NB4 (cell line): ENCODE measurements at regions not wholly inside any gene's neighbourhood (a gene's known extent, or its start where the extent isn't known, plus 50 kb on each side); places are given as distances from the start of the nearest gene placed in this dataset.
A peak's percentile ranks its signal among the peaks of the same experiment; 100 is the strongest.

Experiments used
- DNase-seq: peaks from one replicate; pipeline ENCODE4 v3.0.0; 2010; ENCODE audit warnings: low read depth
- H3K4me3 ChIP-seq: one replicate; pipeline ENCODE4 v1.5.1; 2011; ENCODE audit warnings: mild to moderate bottlenecking, low read depth, low read length, moderate library complexity
- MAX ChIP-seq: IDR thresholded peaks from 2 replicates; pipeline ENCODE4 v1.6.1; 2011; ENCODE audit warnings: low read depth, low read length
- MYC ChIP-seq: IDR thresholded peaks from 2 replicates; pipeline ENCODE4 v1.6.1; 2011; ENCODE audit warnings: low read depth, low read length
- POLR2A ChIP-seq: IDR thresholded peaks from 2 replicates; pipeline ENCODE4 v1.6.1; 2011; ENCODE audit warnings: mild to moderate bottlenecking; ENCODE audit not compliant: insufficient read length; ENCODE audit errors: extremely low read depth
- TF ChIP-seq, protein P1 (sequence below): IDR thresholded peaks from one replicate; pipeline ENCODE4 v1.5.1; 2012; ENCODE audit warnings: low read depth, low read length

DNA sequence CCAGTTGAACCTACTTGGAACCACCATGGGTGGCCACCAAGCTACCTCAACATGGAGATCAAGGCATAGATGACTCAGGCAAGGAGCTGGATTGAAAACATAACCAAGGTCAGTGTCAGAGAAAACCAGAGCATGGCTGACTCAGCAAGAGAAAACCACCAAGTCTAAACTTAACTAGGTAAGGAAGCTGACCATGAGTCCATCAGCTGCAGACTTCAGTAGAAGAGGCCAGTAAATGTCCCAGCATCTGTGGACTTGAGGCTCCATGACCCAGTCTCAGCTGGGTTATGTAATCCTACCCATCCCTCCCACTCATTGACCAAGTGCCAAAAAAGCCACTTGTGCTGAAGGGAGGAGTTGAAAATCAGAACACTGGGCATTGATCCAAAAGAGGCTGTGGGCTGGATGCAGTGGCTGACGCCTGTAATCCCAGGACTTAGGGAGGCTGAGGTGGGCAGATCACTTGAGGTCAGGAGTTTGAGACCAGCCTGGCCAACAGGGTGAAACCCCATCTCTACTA lies 93.7 kb upstream of the CBLN4 start:
- DNase-seq, result no peak
- no peak for TF ChIP-seq MYC
- TF ChIP-seq POLR2A, result no peak
- TF ChIP-seq, protein P1, sequence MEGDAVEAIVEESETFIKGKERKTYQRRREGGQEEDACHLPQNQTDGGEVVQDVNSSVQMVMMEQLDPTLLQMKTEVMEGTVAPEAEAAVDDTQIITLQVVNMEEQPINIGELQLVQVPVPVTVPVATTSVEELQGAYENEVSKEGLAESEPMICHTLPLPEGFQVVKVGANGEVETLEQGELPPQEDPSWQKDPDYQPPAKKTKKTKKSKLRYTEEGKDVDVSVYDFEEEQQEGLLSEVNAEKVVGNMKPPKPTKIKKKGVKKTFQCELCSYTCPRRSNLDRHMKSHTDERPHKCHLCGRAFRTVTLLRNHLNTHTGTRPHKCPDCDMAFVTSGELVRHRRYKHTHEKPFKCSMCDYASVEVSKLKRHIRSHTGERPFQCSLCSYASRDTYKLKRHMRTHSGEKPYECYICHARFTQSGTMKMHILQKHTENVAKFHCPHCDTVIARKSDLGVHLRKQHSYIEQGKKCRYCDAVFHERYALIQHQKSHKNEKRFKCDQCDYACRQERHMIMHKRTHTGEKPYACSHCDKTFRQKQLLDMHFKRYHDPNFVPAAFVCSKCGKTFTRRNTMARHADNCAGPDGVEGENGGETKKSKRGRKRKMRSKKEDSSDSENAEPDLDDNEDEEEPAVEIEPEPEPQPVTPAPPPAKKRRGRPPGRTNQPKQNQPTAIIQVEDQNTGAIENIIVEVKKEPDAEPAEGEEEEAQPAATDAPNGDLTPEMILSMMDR, result no peak
- no peak for TF ChIP-seq MAX
- no peak overlapping the region for H3K4me3 ChIP-seq

DNA sequence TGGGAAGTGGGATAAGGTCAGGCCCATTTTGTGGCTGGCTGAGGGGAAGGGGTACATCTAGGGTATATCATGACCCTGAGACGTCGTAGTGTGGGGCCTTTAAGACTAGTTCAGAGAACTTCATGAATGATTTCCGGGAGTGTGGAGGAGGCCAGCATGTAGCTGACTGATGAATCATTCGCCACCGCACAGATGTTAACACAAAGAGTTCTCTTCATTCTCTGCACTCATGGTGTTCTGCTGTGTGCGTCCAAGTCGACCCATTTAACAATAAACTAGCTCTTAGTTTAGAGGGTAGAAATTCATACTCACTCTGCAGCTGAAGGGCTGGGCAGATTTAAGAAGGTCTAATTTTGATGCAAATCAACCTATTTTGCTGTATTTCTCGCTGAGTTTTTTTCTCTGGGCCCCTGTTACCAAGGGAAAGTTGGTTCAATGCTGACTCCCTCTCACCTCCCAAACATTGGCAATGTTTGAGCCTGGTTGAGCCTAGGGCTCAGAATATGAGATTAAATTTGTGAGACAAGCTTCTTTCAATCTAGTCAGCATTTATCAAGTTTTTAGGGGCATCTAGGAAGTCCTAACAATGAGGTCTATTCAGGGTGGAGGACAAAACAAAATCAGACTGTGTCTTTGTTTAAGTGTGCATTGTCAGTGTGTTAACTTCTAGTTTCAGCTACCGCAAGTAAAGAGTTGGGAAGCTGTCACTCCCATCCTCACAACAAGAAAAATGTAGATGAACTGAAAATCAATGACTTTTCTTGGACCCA lies 106.8 kb upstream of the CBLN4 start:
- TF ChIP-seq, protein P1, result no peak
- no peak for TF ChIP-seq MYC
- TF ChIP-seq MAX, result no peak
- peak; percentile 35 for DNase-seq
- H3K4me3 ChIP-seq, result no peak overlapping the region

DNA sequence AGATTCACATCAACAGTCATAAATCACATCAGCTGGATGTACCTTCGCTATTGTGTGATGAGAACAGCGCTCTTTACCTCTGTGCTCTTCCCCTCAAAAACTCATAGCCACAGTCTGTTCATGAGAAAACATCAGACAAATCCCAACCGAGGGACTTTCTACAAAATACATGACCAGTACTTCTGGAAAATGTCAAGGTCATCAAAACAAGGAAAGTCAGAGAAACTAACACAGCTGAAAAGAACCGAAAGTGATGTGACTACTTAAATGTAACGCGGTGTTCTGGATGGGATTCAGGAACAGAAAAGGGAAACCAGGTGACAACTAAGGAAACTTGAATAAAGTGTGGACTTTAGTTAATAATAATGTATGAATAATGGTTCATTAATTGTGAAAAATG lies 112.0 kb upstream of the CBLN4 start:
- TF ChIP-seq POLR2A, result no peak
- no peak for TF ChIP-seq MYC
- TF ChIP-seq MAX, result no peak
- no peak for DNase-seq

GRCh38 chr20:56121850-56122249 lies 116.5 kb upstream of the CBLN4 start:
- DNase-seq, result no peak
- no peak overlapping the region for H3K4me3 ChIP-seq
- TF ChIP-seq POLR2A (no peak), MYC (no peak), MAX (no peak)
- TF ChIP-seq, protein P1, result no peak

More for the DNA sequence above, 112.0 kb upstream of the CBLN4 start:
- no peak overlapping the region for H3K4me3 ChIP-seq

GRCh38 chr20:56143759-56144158 lies 104.8 kb upstream of the MC3R start:
- no peak for TF ChIP-seq MYC
- TF ChIP-seq, protein P1, result no peak
- TF ChIP-seq POLR2A, result no peak
- no peak for TF ChIP-seq MAX
- DNase-seq, result no peak

DNA sequence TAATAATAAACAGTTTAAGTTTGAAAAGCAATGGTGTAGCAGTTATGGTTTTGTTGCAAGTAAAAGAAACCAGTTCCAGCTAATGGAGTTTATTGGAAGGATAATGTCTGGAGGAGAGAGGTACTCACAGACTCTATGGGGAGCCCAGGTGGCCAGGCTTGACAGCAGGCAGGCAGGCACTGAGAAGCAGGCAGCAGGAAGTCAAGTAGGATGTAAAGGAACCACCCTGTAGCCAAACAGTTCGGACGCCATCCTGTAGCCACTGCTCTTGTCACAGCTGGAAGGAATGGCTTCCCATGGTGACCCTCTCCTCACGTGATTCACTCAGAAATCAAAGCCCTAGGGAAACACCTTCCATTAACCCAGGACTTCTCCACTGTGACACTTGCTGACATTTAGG lies 96.7 kb upstream of the MC3R start:
- TF ChIP-seq, protein P1, result no peak
- TF ChIP-seq POLR2A (no peak), MAX (no peak), MYC (no peak)
- DNase-seq, result no peak
- no peak overlapping the region for H3K4me3 ChIP-seq

More at GRCh38 chr20:56143759-56144158, 104.8 kb upstream of the MC3R start:
- H3K4me3 ChIP-seq, result no peak overlapping the region
